ENCODE measurements at regions not wholly inside any gene's neighbourhood (a gene's known extent, or its start where the extent isn't known, plus 50 kb on each side); places are given as distances from the start of the nearest gene placed in this dataset.

DNA sequence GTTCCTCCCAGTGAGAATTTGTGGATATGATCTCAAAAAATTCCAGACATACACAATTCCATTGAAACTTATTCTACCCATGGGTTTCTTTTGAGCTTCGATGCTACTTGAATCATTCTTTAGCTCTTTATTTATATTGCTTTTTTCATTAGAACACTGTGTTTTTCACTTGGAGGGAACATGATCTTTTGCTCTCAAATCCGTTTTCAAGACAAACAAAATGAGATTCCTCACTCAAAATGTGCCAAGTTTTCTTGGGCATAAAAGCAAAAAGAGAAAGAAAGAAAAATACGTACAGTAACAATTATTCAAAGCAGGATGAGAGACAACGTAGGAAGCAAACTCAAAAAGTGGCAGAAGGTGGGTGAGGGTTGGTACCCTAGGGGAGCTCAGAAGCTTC lies 118.8 kb upstream of the PDZRN3 start:
- in situ Hi-C loops (cut with MboI) = no loop called here
- TF ChIP-seq PAX8 (IDR thresholded peaks at IDR 0.05) = no peak
- TF ChIP-seq PML (IDR thresholded peaks at IDR 0.05; ENCODE audit: low read length) = no peak
- TF ChIP-seq FOS (IDR thresholded peaks at IDR 0.05; ENCODE audit: borderline replicate concordance, extremely low read depth, insufficient read length) = no peak
- no peak for TF ChIP-seq STAT1 (conservative IDR thresholded peaks at IDR 0.05)
- no peak for TF ChIP-seq ATF7 (IDR thresholded peaks at IDR 0.05; ENCODE audit: low read depth)
- TF ChIP-seq, protein P1, sequence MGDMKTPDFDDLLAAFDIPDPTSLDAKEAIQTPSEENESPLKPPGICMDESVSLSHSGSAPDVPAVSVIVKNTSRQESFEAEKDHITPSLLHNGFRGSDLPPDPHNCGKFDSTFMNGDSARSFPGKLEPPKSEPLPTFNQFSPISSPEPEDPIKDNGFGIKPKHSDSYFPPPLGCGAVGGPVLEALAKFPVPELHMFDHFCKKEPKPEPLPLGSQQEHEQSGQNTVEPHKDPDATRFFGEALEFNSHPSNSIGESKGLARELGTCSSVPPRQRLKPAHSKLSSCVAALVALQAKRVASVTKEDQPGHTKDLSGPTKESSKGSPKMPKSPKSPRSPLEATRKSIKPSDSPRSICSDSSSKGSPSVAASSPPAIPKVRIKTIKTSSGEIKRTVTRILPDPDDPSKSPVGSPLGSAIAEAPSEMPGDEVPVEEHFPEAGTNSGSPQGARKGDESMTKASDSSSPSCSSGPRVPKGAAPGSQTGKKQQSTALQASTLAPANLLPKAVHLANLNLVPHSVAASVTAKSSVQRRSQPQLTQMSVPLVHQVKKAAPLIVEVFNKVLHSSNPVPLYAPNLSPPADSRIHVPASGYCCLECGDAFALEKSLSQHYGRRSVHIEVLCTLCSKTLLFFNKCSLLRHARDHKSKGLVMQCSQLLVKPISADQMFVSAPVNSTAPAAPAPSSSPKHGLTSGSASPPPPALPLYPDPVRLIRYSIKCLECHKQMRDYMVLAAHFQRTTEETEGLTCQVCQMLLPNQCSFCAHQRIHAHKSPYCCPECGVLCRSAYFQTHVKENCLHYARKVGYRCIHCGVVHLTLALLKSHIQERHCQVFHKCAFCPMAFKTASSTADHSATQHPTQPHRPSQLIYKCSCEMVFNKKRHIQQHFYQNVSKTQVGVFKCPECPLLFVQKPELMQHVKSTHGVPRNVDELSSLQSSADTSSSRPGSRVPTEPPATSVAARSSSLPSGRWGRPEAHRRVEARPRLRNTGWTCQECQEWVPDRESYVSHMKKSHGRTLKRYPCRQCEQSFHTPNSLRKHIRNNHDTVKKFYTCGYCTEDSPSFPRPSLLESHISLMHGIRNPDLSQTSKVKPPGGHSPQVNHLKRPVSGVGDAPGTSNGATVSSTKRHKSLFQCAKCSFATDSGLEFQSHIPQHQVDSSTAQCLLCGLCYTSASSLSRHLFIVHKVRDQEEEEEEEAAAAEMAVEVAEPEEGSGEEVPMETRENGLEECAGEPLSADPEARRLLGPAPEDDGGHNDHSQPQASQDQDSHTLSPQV (IDR thresholded peaks at IDR 0.05) = no peak
- TF ChIP-seq MXI1 (IDR thresholded peaks at IDR 0.05; ENCODE audit: low read depth, low read length) = no peak
- no peak for TF ChIP-seq EGR1 (IDR thresholded peaks at IDR 0.05; ENCODE audit: borderline replicate concordance in 1 of 2, low read depth in 2 of 2, low read length in 2 of 2)
- no peak for TF ChIP-seq HCFC1 (IDR thresholded peaks at IDR 0.05; ENCODE audit: low read length)
- TF ChIP-seq ZBTB40 (IDR thresholded peaks at IDR 0.05; ENCODE audit: borderline replicate concordance) = no peak
- TF ChIP-seq, protein P2, sequence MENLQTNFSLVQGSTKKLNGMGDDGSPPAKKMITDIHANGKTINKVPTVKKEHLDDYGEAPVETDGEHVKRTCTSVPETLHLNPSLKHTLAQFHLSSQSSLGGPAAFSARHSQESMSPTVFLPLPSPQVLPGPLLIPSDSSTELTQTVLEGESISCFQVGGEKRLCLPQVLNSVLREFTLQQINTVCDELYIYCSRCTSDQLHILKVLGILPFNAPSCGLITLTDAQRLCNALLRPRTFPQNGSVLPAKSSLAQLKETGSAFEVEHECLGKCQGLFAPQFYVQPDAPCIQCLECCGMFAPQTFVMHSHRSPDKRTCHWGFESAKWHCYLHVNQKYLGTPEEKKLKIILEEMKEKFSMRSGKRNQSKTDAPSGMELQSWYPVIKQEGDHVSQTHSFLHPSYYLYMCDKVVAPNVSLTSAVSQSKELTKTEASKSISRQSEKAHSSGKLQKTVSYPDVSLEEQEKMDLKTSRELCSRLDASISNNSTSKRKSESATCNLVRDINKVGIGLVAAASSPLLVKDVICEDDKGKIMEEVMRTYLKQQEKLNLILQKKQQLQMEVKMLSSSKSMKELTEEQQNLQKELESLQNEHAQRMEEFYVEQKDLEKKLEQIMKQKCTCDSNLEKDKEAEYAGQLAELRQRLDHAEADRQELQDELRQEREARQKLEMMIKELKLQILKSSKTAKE (IDR thresholded peaks at IDR 0.05; ENCODE audit: low read depth, poor library complexity, severe bottlenecking) = no peak
- TF ChIP-seq MEF2A (IDR thresholded peaks at IDR 0.05; ENCODE audit: insufficient read depth, low read depth, low read length) = no peak
- TF ChIP-seq SRF (IDR thresholded peaks at IDR 0.05; ENCODE audit: low read depth in 2 of 2, low read length in 2 of 2) = no peak
- no peak for TF ChIP-seq PAX5 (IDR thresholded peaks at IDR 0.05; ENCODE audit: borderline replicate concordance, low read depth, low read length)
- no peak for TF ChIP-seq POLR2AphosphoS5 (IDR thresholded peaks at IDR 0.05; ENCODE audit: low read length)

More for the DNA sequence above, 118.8 kb upstream of the PDZRN3 start:
- 37% methylated on average over 4 of the region's 4 CpGs for WGBS (ENCODE audit: insufficient coverage, insufficient replicate concordance, low lambda C conversion rate, missing lambda C conversion rate)
- H3K36me3 ChIP-seq (ENCODE audit: control insufficient read depth in 2 of 2, insufficient read depth in 2 of 2, low read length in 1 of 2) = no peaks in the 10 kb centered on the region
- H3K9ac ChIP-seq (ENCODE audit: control insufficient read depth, insufficient read depth, low read length) = no peak overlapping the region
- no peak overlapping the region for H2AFZ ChIP-seq (ENCODE audit: control insufficient read depth, low read depth, low read length)
- RAD21 ChIA-PET (ENCODE audit: unreplicated experiment) = no interaction called here
- no peaks in the 10 kb centered on the region; a peak in 1 of 4 replicates for H3K27me3 ChIP-seq (replicated peaks in 1 of 2; ENCODE audit: control insufficient read depth in 2 of 2, insufficient read depth in 2 of 2, low read length in 1 of 2)
- FAIRE-seq (no peak), DNase-seq (ENCODE audit: low read depth, low spot score) (no peak), ATAC-seq (no peak)
- no peaks in the 10 kb centered on the region for H3K9me3 ChIP-seq (replicated peaks; ENCODE audit: control insufficient read depth, insufficient read depth, low read length)
- no peaks in the 10 kb centered on the region for H4K20me1 ChIP-seq (ENCODE audit: control insufficient read depth, insufficient read depth)
- intact Hi-C loops (cut with micrococcal nuclease; ENCODE audit: unreplicated experiment) = no loop called here
- H3K4me2 ChIP-seq (ENCODE audit: control insufficient read depth, insufficient read depth) = no peak overlapping the region
- H3K27ac ChIP-seq (ENCODE audit: control insufficient read depth, insufficient read depth) = no peak overlapping the region
- no peaks in the 10 kb centered on the region for H3K4me1 ChIP-seq (ENCODE audit: control insufficient read depth, insufficient read depth, low read length)
- no TSS peak for BruUV-seq (replicated peaks)
- no peaks in the 10 kb centered on the region for H3K79me2 ChIP-seq (ENCODE audit: control insufficient read depth, insufficient read depth, low read length)
- CTCF ChIA-PET = no interaction called here
- POLR2A ChIA-PET = no interaction called here
- SMC1A ChIA-PET (ENCODE audit: uncharacterized antibody, unreplicated experiment) = interaction anchor here (0.8 kb wide), 1 partner anchor 9 kb away, joined by 3 read pairs; no protein-coding TSS in a partner anchor
- H3K4me3 ChIP-seq = no peak overlapping the region

All from GM12878 (cell line).